PFSK-1 (cell line): ENCODE measurements at regions not wholly inside any gene's neighbourhood (a gene's known extent, or its start where the extent isn't known, plus 50 kb on each side); places are given as distances from the start of the nearest gene placed in this dataset.

Source experiments
- FOXP2 ChIP-seq: optimal IDR thresholded peaks from 2 replicates; pipeline ENCODE3; 2011; ENCODE audit warnings: borderline replicate concordance, control low read depth, inconsistent platforms; ENCODE audit not compliant: insufficient read depth; ENCODE audit errors: extremely low read length, extremely low read depth
- POLR2AphosphoS5 ChIP-seq: IDR thresholded peaks from 2 replicates; pipeline ENCODE4 v1.6.1; 2012; ENCODE audit warnings: low read depth, mild to moderate bottlenecking, control low read depth, low read length, moderate library complexity
- REST ChIP-seq, 2 experiments: IDR thresholded peaks; 2 replicates each; pipeline versions ENCODE4 v1.6.1 to v1.8.0; 2011 to 2012; ENCODE audit warnings: low read depth in 2 of 2, low read length in 2 of 2, control low read depth in 1 of 2, inconsistent platforms in 1 of 2, mild to moderate bottlenecking in 1 of 2, moderate library complexity in 1 of 2; ENCODE audit not compliant: insufficient read depth in 1 of 2
- SIN3A ChIP-seq: IDR thresholded peaks from 2 replicates; pipeline ENCODE4 v1.6.1; 2012; ENCODE audit warnings: mild to moderate bottlenecking, low read length, moderate library complexity, borderline replicate concordance; ENCODE audit not compliant: insufficient read depth
- TAF1 ChIP-seq: IDR thresholded peaks from 2 replicates; pipeline ENCODE4 v1.6.1; 2012; ENCODE audit warnings: low read length, control low read depth, borderline replicate concordance; ENCODE audit not compliant: insufficient read depth

- TF ChIP-seq REST (IDR thresholded peaks at IDR 0.05; ENCODE audit: insufficient read depth in 1 of 2, low read depth in 2 of 2, low read length in 2 of 2) (no peak), POLR2AphosphoS5 (no peak), TAF1 (no peak), FOXP2 (no peak), SIN3A (no peak)
Observed at GRCh38 chr6:44650947-44651346, 263.4 kb downstream of the CDC5L start.
